T-helper 1 cell treated with Interleukin-12 subunit alpha and Interleukin-12 subunit beta and Interleukin-4 antibody, amounts not matched to agents 30 ng/mL and 1 ng/mL, for 36 hours (primary cell): ENCODE measurements at regions not wholly inside any gene's neighbourhood (a gene's known extent, or its start where the extent isn't known, plus 50 kb on each side); places are given as distances from the start of the nearest gene placed in this dataset.
"Not testable (repeated sequence)": the region's sequence is repeated elsewhere in the genome, so short reads cannot be mapped to it uniquely, and the experiment has no call there.

Source experiments
- intact Hi-C: fragments of 100-400 bp; cut with micrococcal nuclease; formaldehyde crosslinking; loops from one replicate; pipeline ENCODE4 v1.15.1; 2024

GRCh38 chr5:40356248-40356647 is 323.5 kb upstream of the PTGER4 start:
- intact Hi-C loops, result no loop called here

GRCh38 chr5:40355846-40356245 is 323.9 kb upstream of the PTGER4 start:
- intact Hi-C loops, result no loop called here

DNA sequence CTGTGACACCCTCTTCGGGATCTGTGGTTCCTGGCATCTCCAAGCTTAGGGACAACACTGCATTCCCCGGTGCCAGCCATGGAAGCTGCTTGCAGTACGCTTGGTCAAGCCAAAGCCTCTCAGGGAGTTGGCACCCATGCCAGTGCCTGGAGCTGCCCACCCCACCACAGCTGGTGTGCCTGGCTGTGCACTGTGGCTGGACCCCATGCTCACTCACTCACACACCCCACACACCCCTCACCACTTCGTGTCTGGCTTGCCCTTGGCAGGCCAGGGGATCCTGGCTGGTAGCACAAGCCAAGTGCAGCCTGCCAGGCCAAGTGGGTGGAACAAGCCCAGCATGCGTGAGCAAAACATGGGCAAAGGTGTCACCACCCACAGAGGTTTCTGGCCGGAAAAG is 324.5 kb upstream of the PTGER4 start:
- intact Hi-C loops, result no loop called here

DNA sequence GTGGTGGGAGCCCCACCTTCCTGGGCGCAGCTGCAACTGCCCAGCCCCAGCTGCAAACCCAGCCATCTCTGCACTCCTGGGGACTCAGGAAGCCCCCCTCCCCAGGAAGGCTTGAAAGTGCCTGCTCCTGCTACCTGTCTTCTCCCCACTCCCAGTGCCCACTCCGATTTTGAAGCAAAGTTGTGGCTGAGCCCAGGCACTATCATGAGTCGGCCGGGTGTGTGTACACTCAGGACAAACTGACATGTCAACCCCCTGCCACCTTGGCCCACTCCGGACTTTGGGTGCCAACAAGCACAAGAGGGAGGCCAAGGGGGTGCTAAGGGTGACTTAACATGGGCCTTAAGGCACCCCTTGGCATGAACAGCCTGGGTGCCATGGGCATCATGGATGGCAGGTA is 325.5 kb upstream of the PTGER4 start:
- intact Hi-C loops, result no loop called here

DNA sequence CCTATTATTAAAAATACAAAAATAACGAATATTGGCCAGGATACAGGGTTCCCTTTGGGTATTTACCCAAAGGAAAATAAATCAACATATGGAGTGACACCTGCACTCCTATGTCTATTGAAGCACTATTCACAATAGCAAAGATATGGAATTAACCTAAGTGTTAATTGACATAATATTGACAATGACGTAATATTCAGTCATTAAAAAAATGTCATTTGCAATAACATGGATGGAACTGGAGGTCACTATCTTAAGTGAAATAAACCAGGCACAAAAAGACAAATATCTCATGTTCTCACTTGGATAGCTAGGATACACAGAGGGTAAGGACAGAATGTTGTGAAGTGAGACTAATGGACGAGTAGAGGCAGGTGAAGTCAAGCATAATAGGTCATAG is 326.3 kb upstream of the PTGER4 start:
- intact Hi-C loops, result no loop called here

DNA sequence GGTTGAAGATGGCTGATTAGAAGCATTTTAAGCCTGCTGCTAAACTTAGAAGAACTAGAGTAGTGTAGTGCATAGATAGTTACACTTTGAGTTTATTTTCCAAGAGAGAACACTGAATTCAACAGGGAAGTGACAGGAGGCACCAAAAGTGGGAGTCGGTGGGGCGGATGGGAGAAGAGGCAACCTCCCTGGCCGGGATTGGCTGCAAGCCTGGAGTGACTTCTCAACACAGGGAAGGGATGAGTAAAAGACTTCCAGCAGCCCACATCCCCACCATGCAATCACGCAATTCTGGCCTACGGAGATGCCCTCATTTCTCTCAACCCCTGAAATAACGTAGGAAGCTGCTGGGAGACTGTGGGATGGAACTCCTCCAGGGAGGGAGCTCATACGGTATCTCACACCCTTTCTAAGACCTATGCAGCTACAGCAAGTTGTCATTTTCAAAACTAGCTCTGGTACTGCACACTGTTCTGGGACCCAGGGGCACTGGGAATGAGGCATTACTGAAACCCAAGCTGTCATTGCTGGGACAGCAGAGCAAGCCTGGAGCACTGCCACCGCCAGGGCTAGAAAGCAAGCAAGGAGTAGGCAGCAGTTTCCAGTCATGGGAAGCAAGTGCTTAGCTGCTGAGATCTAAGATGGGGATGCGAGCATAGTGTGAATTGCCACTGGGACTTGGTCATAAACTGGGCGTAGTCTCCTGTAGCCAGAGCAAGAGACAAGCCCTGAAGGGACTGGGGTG is 331.6 kb upstream of the PTGER4 start:
- intact Hi-C loops, result no loop called here

GRCh38 chr5:40346901-40347300 is 332.8 kb upstream of the PTGER4 start:
- intact Hi-C loops, result no loop called here

GRCh38 chr5:40338434-40338833 is 341.3 kb upstream of the PTGER4 start:
- intact Hi-C loops, result not testable (repeated sequence)

DNA sequence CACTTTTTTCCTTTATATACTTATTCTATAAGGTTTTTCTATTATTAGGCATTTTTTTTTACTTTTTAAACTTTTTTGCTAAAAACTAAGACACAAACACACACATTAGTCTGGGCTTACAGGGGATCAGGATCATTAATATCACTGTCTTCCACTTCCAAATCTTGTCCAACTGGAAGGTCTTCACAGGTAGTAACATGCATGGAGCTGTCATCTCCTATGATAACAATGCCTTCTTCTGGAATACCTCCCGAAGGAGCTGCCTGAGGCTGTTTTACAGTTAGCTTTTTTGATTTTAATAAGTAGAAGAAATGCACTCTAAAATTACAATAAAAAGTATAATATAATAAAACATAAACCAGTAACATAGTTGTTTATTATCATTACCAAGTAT is 345.5 kb upstream of the PTGER4 start:
- intact Hi-C loops, result no loop called here

DNA sequence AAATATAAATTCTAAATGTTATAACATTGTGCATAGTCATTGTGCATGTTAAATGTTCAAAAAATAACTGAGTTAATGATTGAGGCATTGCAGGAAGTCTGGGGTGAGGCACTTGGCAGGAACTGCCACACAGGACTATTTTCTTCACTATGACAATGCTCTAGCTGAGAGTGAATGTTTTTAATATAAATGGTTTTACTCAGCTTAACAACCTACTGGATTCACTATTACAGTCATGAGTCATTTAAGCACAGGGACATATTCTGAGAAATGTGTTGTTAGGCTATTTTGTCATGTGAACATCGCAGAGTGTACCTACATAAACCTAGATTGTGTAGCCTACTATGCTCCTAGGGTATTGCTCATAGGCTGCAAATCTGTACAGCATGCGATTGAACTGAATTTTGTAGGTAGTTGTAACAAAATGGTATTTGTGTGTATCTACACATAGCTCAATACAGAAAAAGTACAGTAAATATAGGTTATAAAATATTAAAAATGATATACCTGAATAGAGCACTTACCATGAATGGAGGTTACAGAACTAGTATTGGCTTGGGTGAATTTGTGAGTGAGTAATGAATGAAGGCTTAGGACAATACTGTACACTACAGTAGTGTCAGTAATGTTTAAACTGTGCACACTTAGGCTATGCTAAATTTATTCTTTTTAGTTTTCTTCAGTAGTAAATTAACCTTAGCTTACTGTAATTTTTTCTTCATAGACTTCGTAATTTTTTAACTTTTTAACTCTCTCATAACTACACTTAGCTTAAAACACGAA is 346.1 kb upstream of the PTGER4 start:
- intact Hi-C loops, result loop anchor here (1.0 to 2.0 kb wide), 5 partner anchors 25 to 109 kb away; no protein-coding TSS in a partner anchor

DNA sequence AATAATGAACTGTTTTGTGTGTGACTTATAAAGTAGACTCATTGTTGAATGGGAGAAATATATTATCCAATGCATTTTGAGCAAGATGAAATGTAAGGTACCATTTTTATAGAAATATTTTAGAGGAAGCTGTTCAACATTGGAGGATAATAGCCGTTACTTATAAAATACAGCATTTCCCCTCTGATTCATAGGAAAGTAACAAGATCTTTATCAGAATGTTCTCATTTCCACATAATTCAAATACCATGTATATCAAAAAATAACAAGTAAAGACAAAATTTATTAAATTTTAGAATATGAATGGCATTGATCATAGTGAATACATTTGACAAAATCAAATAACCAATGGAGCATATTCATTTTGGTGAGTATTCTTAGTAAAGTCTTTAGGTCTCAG is 346.7 kb upstream of the PTGER4 start:
- intact Hi-C loops, result loop anchor here (1.0 to 2.0 kb wide), 5 partner anchors 24 to 109 kb away; no protein-coding TSS in a partner anchor

GRCh38 chr5:40331616-40332015 is 348.1 kb upstream of the PTGER4 start:
- intact Hi-C loops, result loop anchor here (2.0 kb wide), 2 partner anchors 23 to 73 kb away; no protein-coding TSS in a partner anchor

- intact Hi-C loops, result no loop called here
Observed at GRCh38 chr5:40321514-40321913, 358.2 kb upstream of the PTGER4 start.

GRCh38 chr5:40318395-40318794 is 361.3 kb upstream of the PTGER4 start:
- intact Hi-C loops, result no loop called here

DNA sequence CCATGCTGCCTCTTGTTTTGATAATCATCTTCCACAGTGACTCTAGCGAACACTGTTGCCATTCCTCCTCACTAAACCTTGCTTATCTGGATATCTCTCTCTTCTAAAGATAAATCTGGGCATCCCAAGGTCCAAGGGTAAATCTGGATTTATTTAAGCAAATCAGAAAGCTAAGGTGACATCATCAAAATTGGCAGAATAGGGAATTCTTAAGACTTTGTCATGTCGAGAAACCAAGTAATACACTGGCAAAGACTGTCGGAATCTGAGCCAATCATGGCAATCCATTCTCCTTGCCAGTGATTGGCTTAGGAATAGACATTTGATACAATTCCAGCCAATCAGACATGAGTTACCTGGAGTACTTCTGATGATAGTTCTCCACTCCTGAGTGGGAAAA is 362.7 kb upstream of the PTGER4 start:
- intact Hi-C loops, result no loop called here

- intact Hi-C loops, result no loop called here
Observed at GRCh38 chr5:40315126-40315525, 364.6 kb upstream of the PTGER4 start.

- intact Hi-C loops, result no loop called here
Observed at GRCh38 chr5:40314275-40314674, 365.4 kb upstream of the PTGER4 start.

- intact Hi-C loops, result no loop called here
Observed at GRCh38 chr5:40312205-40312604, 367.5 kb upstream of the PTGER4 start.

- intact Hi-C loops, result loop anchor here (2.0 kb wide), 1 partner anchor 23 kb away; no protein-coding TSS in a partner anchor
Observed at GRCh38 chr5:40309851-40310250, 369.9 kb upstream of the PTGER4 start.

- intact Hi-C loops, result loop anchor here (1.0 to 2.0 kb wide), 2 partner anchors 24 to 32 kb away; no protein-coding TSS in a partner anchor
Observed at GRCh38 chr5:40308867-40309266, 370.8 kb upstream of the PTGER4 start.

DNA sequence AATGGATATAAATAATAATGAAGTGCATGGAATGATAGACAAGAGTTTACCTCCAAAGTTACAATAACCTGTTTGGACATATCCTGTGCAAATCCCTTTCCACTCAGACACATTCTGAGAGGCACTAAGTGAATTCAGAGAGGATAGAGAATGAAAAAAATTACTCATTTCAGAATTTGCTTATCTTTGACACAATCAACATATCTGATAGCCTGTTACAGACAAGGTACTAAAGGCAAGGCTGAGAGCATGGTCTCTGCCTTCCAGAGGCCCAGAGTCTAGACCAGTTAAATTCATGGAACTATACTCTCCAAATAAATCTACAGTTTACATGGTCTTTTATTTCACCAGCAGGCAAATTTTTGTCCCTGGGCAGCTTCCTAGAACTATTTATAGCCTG is 371.8 kb upstream of the PTGER4 start:
- intact Hi-C loops, result loop anchor here (1.0 to 2.0 kb wide), 2 partner anchors 25 to 31 kb away; no protein-coding TSS in a partner anchor

DNA sequence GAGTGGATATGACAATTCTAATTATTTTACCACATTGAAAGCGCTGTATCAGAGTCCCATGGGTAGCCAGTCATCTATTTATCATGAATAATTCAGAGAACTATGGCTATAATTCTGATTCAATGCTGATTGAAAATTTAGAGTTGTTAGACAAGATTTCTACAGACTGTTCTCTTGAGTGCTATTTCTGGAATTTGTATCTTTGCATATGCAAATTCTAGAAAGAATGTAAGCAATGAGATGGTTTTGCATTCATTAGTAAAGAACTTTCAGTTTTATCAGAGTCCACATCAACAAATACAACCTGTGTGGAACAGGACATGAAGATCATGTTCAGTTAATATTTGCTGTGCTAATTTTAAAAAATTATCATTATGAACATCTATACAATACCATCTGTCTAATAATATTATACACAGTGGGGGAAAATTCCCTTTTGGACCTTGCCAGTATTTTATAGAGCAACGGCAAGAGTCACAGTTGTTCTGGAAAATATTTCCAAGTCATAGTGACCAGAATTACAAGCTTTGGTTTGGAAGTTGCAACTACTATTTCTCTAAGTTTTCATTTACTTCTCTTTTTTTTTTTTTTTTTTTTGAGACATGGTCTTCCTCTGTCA is 372.7 kb upstream of the PTGER4 start:
- intact Hi-C loops, result no loop called here
